ENCODE measurements at regions not wholly inside any gene's neighbourhood (a gene's known extent, or its start where the extent isn't known, plus 50 kb on each side); places are given as distances from the start of the nearest gene placed in this dataset.

GRCh38 chr3:127413318-127413673 is 125.5 kb upstream of the PRR20G start:
- no peak for TF ChIP-seq POLR2A (IDR thresholded peaks at IDR 0.05)
- TF ChIP-seq, protein P1, sequence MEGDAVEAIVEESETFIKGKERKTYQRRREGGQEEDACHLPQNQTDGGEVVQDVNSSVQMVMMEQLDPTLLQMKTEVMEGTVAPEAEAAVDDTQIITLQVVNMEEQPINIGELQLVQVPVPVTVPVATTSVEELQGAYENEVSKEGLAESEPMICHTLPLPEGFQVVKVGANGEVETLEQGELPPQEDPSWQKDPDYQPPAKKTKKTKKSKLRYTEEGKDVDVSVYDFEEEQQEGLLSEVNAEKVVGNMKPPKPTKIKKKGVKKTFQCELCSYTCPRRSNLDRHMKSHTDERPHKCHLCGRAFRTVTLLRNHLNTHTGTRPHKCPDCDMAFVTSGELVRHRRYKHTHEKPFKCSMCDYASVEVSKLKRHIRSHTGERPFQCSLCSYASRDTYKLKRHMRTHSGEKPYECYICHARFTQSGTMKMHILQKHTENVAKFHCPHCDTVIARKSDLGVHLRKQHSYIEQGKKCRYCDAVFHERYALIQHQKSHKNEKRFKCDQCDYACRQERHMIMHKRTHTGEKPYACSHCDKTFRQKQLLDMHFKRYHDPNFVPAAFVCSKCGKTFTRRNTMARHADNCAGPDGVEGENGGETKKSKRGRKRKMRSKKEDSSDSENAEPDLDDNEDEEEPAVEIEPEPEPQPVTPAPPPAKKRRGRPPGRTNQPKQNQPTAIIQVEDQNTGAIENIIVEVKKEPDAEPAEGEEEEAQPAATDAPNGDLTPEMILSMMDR (IDR thresholded peaks at IDR 0.05) = no peak

Measured in uterus (tissue), 2 donors.